CD4-positive, alpha-beta T cell (primary cell): ENCODE measurements at regions not wholly inside any gene's neighbourhood (a gene's known extent, or its start where the extent isn't known, plus 50 kb on each side); places are given as distances from the start of the nearest gene placed in this dataset.

ENCODE experiments used
- ATAC-seq: fragments of 200-7000 bp; cut with Tn5 transposase; one replicate; pipeline ENCODE4 v1.10.0; 2022; ENCODE audit warnings: mild to moderate bottlenecking; ENCODE audit not compliant: poor library complexity
- CTCF ChIA-PET: fragments of 350-600 bp; sonication (Branson Sonifier 250); formaldehyde crosslinking; loops from one replicate; lab custom pipeline; 2021; ENCODE audit warnings: antibody characterized with exemption, inconsistent platforms; lab: Charles Lee
- POLR2A ChIA-PET: fragments of 350-600 bp; sonication (Branson Sonifier 250); formaldehyde crosslinking; loops from one replicate; lab custom pipeline; 2021; ENCODE audit warnings: antibody characterized with exemption, inconsistent platforms; lab: Charles Lee
- DNase-seq, 14 experiments: peaks; one replicate each; pipeline ENCODE4 v3.0.0-alpha.2; 2013 to 2020; ENCODE audit warnings: mixed read lengths in 2 of 14
- H3K27ac ChIP-seq, 2 donors: one replicate each; pipeline versions ENCODE4 v1.5.1 to v1.7.0; 2013; ENCODE audit warnings: low read length in 2 of 2, low read depth in 1 of 2, mild to moderate bottlenecking in 1 of 2
- H3K27me3 ChIP-seq, 2 experiments: 1 replicate in 1 of 2; 2 replicates in 1 of 2; pipeline versions ENCODE4 v1.6.1 to v1.7.0; 2013; ENCODE audit warnings: low read length in 2 of 2, control low read depth in 1 of 2, mild to moderate bottlenecking in 1 of 2, moderate library complexity in 1 of 2; ENCODE audit not compliant: insufficient read depth in 2 of 2, control insufficient read depth in 1 of 2
- H3K36me3 ChIP-seq: one replicate; pipeline ENCODE4 v1.6.1; 2013; ENCODE audit warnings: low read length, control low read depth; ENCODE audit not compliant: insufficient read depth
- H3K4me1 ChIP-seq: one replicate; pipeline ENCODE4 v1.6.1; 2013; ENCODE audit warnings: low read length, control low read depth; ENCODE audit not compliant: insufficient read depth
- H3K4me3 ChIP-seq: one replicate; pipeline ENCODE4 v1.5.1; 2013; ENCODE audit warnings: mild to moderate bottlenecking, low read length, moderate library complexity
- H3K9me3 ChIP-seq, 2 experiments: 1 replicate in 1 of 2; 2 replicates in 1 of 2; pipeline versions ENCODE4 v1.6.1 to v1.7.0; 2013; ENCODE audit warnings: low read length in 2 of 2, mild to moderate bottlenecking in 2 of 2, control low read depth in 1 of 2, moderate library complexity in 1 of 2; ENCODE audit not compliant: control insufficient read depth in 1 of 2, insufficient read depth in 1 of 2
- H3K27ac Mint-ChIP-seq: one replicate; pipeline ENCODE4 v1.8.0; 2020; ENCODE audit warnings: mixed read lengths
- H3K27me3 Mint-ChIP-seq: one replicate; pipeline ENCODE4 v1.8.0; 2021; ENCODE audit warnings: mixed read lengths
- H3K36me3 Mint-ChIP-seq: one replicate; pipeline ENCODE4 v1.8.0; 2021; ENCODE audit warnings: low read depth, mixed read lengths
- H3K4me1 Mint-ChIP-seq: one replicate; pipeline ENCODE4 v1.8.0; 2021; ENCODE audit warnings: low read depth, mixed read lengths
- H3K4me3 Mint-ChIP-seq: one replicate; pipeline ENCODE4 v1.8.0; 2020; ENCODE audit warnings: mild to moderate bottlenecking, mixed read lengths
- H3K9me3 Mint-ChIP-seq: one replicate; pipeline ENCODE4 v1.8.0; 2020; ENCODE audit warnings: mixed read lengths
- CTCF ChIP-seq: fragments of 200-600 bp; IDR thresholded peaks from one replicate; pipeline ENCODE4 v1.8.0; 2022; ENCODE audit warnings: antibody characterized with exemption, mild to moderate bottlenecking
- intact Hi-C, 2 experiments: fragments of 100-400 bp; cut with DNase I in 1 of 2; cut with micrococcal nuclease in 1 of 2; formaldehyde crosslinking; loops; one replicate each; pipeline versions ENCODE4 v1.15.1 to v1.9.0; 2023 to 2025; cut with DNase I, micrococcal nuclease

DNA sequence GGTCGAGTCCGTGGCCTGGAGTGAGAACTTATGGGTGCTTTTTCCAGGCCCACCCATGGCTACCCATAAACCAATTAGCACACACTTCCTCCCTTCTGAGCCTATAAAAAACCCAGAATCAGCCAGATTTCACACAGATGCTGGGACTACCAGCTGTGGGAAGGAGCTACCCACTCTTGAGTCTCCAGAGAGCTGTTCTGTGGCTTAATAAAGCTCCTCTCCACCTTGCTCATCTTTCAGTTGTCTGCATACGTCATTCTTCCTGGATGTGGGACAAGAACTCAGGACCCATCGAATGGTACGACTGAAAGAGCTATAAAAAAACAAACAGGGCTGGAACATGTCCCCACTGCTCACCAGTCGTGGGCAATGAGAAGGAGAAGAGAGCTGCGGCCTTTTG is 555.4 kb upstream of the CCDC54 start:
- H3K36me3 ChIP-seq = no peaks in the 10 kb centered on the region
- no peaks in the 10 kb centered on the region for H3K4me1 ChIP-seq
- Mint-ChIP-seq H3K27ac (no peak overlapping the region), H3K27me3 (no peaks in the 10 kb centered on the region), H3K4me1 (no peaks in the 10 kb centered on the region), H3K9me3 (no peaks in the 10 kb centered on the region), H3K36me3 (no peaks in the 10 kb centered on the region), H3K4me3 (no peak overlapping the region)
- peaks cover 0 to 15% of the 10 kb centered on the region in 2 experiments for H3K9me3 ChIP-seq
- no peak overlapping the region for H3K4me3 ChIP-seq
- ChIA-PET CTCF (no interaction called here), POLR2A (no interaction called here)
- no peaks in the 10 kb centered on the region for H3K27me3 ChIP-seq
- DNase-seq (no peak), ATAC-seq (no peak)
- TF ChIP-seq CTCF = no peak
- intact Hi-C loops = no loop called here
- H3K27ac ChIP-seq = no peak overlapping the region

DNA sequence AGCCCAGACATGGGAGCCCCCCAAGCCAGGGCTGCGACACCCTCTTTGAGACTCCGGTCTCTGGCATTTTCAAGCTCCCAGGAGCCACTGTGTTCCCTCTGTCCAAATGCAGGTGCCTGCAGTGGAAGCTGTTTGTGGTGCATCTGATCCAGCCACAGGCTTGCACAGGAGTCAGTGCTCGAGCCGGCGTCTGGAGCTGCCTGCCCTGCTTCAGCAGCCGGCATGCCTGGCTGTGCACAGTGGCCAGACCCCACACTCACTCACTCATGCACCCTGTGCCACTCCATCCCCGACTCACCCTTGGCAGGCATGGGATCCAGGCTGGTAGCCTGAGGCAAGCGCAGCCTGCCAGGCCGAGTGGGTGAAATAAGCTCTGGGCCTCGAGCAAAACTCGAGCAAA is 555.0 kb upstream of the CCDC54 start:
- CTCF ChIA-PET = no interaction called here
- no peaks in the 10 kb centered on the region for H3K36me3 Mint-ChIP-seq
- intact Hi-C loops = no loop called here
- H3K4me1 Mint-ChIP-seq = no peaks in the 10 kb centered on the region
- Histone ChIP-seq H3K4me3 (no peak overlapping the region), H3K9me3 (peaks cover 0 to 15% of the 10 kb centered on the region in 2 experiments), H3K36me3 (no peaks in the 10 kb centered on the region), H3K27me3 (no peaks in the 10 kb centered on the region), H3K27ac (no peak overlapping the region), H3K4me1 (no peaks in the 10 kb centered on the region)
- ATAC-seq = no peak
- peak in 1 of 14 experiments; percentile 6 for DNase-seq
- POLR2A ChIA-PET = no interaction called here
- TF ChIP-seq CTCF = no peak
- no peak overlapping the region for H3K27ac Mint-ChIP-seq
- H3K4me3 Mint-ChIP-seq = no peak overlapping the region
- no peaks in the 10 kb centered on the region for H3K9me3 Mint-ChIP-seq
- H3K27me3 Mint-ChIP-seq = no peaks in the 10 kb centered on the region

DNA sequence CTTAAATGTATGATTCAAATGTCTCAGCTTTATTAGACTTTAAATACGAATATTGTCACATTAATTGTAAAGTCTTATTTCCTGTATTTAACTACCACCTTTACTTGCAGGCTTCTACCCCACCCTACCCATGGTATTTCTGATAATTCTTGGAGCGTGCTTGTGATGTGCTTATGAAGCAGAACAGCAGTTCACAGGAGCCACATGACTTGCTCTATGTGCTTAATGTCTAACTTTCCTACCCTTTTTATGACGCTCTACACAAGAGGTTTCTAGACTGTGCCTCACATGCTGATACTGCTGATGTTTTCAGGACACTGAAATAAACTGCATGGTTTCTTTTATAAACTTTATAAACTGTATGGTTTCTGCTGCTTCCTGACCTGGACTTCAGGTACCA is 553.5 kb upstream of the CCDC54 start:
- no peaks in the 10 kb centered on the region for H3K4me1 ChIP-seq
- Mint-ChIP-seq H3K36me3 (no peaks in the 10 kb centered on the region), H3K9me3 (no peaks in the 10 kb centered on the region), H3K4me1 (no peaks in the 10 kb centered on the region), H3K27ac (no peak overlapping the region), H3K27me3 (no peaks in the 10 kb centered on the region), H3K4me3 (no peak overlapping the region)
- ATAC-seq (no peak), DNase-seq (no peak)
- H3K27ac ChIP-seq = no peak overlapping the region
- intact Hi-C loops = no loop called here
- CTCF ChIA-PET = no interaction called here
- H3K4me3 ChIP-seq = no peak overlapping the region
- POLR2A ChIA-PET = no interaction called here
- TF ChIP-seq CTCF = no peak
- H3K27me3 ChIP-seq = no peaks in the 10 kb centered on the region
- no peaks in the 10 kb centered on the region for H3K36me3 ChIP-seq
- peaks cover 0 to 15% of the 10 kb centered on the region in 2 experiments for H3K9me3 ChIP-seq
